COR-L47 (cell line): ENCODE measurements at regions not wholly inside any gene's neighbourhood (a gene's known extent, or its start where the extent isn't known, plus 50 kb on each side); places are given as distances from the start of the nearest gene placed in this dataset.

Experiments
- DNase-seq: peaks from one replicate; lab custom pipeline; 2025; lab: John Stamatoyannopoulos, UW

- no peak for DNase-seq
Measured at GRCh38 chr5:143464723-143465490, 61.4 kb upstream of the NR3C1 start.

- no peak for DNase-seq
Measured at GRCh38 chr5:143462431-143462830, 58.9 kb upstream of the NR3C1 start.

- no peak for DNase-seq
Measured at GRCh38 chr5:143459433-143459832, 55.9 kb upstream of the NR3C1 start.

GRCh38 chr5:143456952-143457547, 53.6 kb upstream of the NR3C1 start:
- DNase-seq = no peak

- no peak for DNase-seq
Measured at GRCh38 chr5:143454936-143455516, 51.5 kb upstream of the NR3C1 start.

- no peak for DNase-seq
Measured at GRCh38 chr5:143453720-143454119, 50.2 kb upstream of the NR3C1 start.
